HG03066 (cell line): ENCODE measurements at regions not wholly inside any gene's neighbourhood (a gene's known extent, or its start where the extent isn't known, plus 50 kb on each side); places are given as distances from the start of the nearest gene placed in this dataset.

ENCODE experiments used
- ATAC-seq: cut with Tn5 transposase; IDR thresholded peaks from one replicate; pipeline ENCODE4 v1.9.1; 2021; ENCODE audit warnings: low read depth; ENCODE audit not compliant: unreplicated experiment

- no peak for ATAC-seq
These were observed 82.7 kb upstream of the SUCLG2 start for GRCh38 chr3:67737140-67737539.

- no peak for ATAC-seq
These were observed 79.0 kb upstream of the SUCLG2 start for GRCh38 chr3:67733269-67733950.

GRCh38 chr3:67724434-67724833, 70.0 kb upstream of the SUCLG2 start:
- no peak for ATAC-seq

- no peak for ATAC-seq
These were observed 69.5 kb upstream of the SUCLG2 start for GRCh38 chr3:67723863-67724262.

GRCh38 chr3:67719333-67719732, 64.9 kb upstream of the SUCLG2 start:
- ATAC-seq: no peak

GRCh38 chr3:67715971-67716370, 61.6 kb upstream of the SUCLG2 start:
- no peak for ATAC-seq

GRCh38 chr3:67713764-67714469, 59.5 kb upstream of the SUCLG2 start:
- ATAC-seq: no peak

- no peak for ATAC-seq
These were observed 57.8 kb upstream of the SUCLG2 start for GRCh38 chr3:67712259-67712658.

GRCh38 chr3:67710396-67710795, 56.0 kb upstream of the SUCLG2 start:
- ATAC-seq: no peak

- ATAC-seq: no peak
These were observed 52.5 kb upstream of the SUCLG2 start for GRCh38 chr3:67706934-67707333.

GRCh38 chr3:67704322-67704721, 49.9 kb upstream of the SUCLG2 start:
- ATAC-seq: no peak
